Hippocampal formation (tissue), 2 donors: ENCODE measurements at regions not wholly inside any gene's neighbourhood (a gene's known extent, or its start where the extent isn't known, plus 50 kb on each side); places are given as distances from the start of the nearest gene placed in this dataset.

Source experiments
- DNase-seq, 2 donors: peaks; one replicate each; lab custom pipeline; 2025; lab: John Stamatoyannopoulos, UW

DNA sequence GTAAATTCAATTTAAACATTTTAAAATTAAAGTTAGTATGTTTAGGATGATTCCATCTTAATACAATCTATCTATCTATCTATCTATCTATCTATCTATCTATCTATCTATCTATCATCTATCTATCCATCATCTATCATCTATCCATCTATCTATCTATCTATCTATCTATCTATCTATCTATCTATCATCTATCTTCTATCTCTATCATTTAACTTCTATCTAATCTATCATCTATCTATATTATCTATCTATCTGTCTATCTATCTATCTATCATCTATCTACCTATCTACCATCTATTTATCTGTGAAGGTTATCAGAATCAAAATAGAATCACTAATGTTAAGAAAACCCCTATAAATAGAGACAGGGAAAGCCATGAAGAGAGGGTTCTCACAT is 78.3 kb downstream of the RAMP3 start:
- DNase-seq: no peak

- no peak for DNase-seq
Measured at GRCh38 chr7:45236666-45237065, 79.1 kb downstream of the RAMP3 start.

GRCh38 chr7:45237788-45238461 is 80.3 kb downstream of the RAMP3 start:
- DNase-seq: no peak

- DNase-seq: no peak
Measured at GRCh38 chr7:45238806-45239205, 81.2 kb downstream of the RAMP3 start.

DNA sequence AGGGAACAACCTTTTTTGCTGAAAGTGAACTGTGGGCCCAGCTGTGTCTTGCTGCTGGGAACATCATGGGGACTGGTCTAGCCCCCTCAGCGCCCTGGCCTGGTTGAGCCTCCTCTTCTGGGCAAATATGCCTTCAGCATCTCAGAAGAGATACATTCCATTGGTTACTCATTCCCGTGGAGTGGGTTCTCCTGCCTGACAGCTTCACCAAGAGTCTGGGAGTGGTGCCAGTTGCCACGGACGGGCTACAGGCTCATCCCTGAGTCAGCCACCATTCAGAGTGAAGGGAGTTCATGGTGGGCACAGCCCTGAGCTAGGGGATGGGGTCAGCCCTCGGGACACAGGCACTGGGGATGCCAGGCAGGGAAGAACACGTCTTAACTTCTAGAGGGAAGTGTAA is 81.9 kb downstream of the RAMP3 start:
- no peak for DNase-seq

DNA sequence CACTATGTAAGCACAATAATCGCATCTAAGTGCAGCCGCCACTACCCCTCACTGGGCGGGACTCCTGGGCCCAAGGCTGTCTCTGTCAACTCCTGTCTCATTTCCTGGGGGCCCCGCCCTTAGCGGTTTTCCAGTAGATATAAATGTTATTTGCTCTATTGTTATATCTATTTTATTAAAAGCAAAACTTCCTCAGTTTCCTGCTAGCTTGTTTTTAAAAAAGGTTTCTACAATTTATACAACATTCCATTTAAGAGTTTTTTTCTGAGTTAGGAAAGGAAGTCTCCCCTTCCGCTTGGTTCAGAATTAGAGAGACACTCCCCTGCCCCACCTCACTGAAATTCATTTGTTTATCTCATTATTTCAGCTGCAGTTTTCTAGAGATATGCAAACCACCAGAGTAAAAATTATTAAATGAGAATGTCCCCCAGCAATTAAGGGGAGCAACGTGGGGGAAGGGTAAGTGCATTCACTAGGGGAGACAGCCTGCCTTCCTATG is 82.7 kb downstream of the RAMP3 start:
- DNase-seq: no peak

DNA sequence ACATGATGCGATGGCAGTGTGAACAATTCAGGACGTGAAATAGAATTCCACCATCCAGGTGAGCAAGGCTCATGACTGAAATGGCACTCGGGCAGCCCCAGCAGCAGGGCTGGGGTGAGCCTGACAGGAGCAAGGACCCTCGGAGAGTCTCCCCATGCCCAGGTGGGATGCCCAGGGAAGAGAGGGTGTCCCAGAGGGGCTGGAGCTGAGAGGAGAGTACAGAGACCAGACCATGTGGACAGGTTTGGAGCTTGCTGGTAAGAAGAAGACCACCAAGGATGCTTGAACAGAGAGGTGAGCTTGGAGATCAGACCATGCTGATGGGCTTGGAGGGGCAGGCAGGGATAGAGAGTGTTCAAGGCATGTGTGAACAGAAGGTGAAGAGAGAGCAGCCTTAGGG is 83.3 kb downstream of the RAMP3 start:
- no peak for DNase-seq

DNA sequence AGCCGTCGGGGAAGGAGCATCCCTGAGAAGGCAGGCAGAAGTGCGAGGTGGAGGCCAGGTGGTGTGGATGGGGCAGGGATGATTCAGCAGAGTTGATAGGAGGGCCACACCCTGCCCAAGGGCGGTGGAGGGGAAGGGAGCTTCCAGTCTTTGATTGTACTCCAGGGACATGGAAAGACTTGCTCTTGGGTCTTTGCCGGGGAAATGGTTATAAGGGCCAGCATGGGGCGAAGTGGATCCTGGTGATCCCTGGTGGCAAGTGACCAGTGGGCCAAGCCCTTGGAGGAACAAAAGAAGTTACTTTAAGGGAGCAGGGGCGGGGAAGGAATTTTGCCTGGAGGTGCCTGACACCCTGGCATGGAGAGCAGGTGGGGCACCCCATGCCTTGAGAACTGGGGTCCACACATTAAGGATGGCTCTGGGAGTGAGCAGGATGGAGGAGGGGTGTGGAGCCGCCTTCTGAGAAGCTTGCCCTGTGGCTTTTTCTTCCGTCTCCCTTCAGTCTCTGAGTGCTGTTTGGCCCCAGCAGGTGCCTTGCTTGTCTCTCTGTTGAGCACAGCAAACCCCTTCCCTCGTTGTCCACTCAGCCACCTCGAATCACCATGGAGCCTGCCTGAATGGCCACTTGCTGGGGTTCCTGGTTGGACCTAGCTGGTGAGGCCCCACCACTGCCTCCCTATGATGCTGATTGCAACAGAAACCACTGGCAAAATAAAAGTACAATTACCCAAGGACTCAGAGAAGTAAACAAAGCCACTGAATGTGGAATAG is 83.9 kb downstream of the RAMP3 start:
- no peak for DNase-seq

- DNase-seq: no peak
Measured at GRCh38 chr7:45242261-45242660, 84.7 kb downstream of the RAMP3 start.

- DNase-seq: no peak
Measured at GRCh38 chr7:45242698-45243097, 85.1 kb downstream of the RAMP3 start.

DNA sequence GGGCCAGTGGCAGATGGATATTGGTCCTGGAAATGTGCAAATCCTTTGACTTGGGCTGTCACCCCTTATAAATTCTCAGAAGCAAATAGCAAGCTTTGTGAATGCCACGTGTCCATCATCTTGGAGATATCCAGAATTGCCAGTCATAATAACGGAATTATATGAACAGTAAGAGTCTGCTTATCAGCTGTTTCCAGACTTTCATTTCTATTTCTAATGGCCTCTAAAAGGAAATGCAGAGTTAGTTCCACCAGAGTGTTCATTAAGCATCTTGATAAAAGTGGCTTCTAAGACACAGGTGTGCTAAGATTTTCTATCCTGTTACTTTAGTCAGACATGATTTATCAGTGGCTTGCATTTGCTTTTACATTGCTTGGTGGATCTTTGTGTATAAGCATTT is 87.4 kb downstream of the RAMP3 start:
- no peak for DNase-seq

GRCh38 chr7:45246339-45246738 is 88.7 kb downstream of the RAMP3 start:
- no peak for DNase-seq

GRCh38 chr7:45252248-45252647 is 94.7 kb downstream of the RAMP3 start:
- DNase-seq: no peak

DNA sequence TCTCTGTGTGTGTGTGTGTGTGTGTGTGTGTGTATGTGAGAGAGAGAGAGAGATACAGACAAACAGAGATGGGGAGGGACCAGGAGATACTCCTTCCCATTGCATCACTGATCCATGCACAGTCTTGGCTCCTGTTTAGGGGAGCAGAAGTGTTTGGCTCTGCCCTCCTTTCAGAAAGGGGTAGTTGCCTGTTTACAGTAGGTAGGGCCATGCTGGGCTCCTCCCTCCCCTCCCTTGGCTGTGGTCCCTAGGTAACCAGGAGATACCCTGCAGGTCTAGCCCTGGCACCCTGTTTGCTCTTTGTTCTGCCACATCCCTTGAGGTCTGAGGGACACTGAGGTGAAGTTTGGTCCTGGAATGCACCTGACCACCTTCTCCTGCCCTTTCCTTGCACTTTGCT is 95.3 kb downstream of the RAMP3 start:
- DNase-seq: no peak

- DNase-seq: no peak
Measured at GRCh38 chr7:45253368-45253767, 95.8 kb downstream of the RAMP3 start.

DNA sequence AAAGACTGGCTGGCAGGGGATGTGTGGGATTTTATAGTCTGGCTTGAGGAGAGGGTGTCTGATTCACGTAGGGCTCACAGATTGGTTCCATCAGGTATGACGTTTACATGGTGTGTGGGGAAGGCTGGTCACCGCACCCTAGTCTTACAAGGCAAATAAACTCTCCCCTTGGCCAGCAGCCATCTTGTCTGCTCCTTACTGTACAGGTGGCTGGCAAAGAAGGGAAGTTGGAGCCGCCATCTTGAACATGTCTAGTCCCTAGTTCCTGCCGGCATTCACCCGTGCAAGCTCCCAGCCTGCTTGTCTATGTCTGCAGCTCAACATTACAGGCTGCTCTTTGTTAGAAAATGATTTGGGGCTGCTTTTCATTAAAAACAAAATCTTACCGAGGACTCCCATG is 97.6 kb downstream of the RAMP3 start:
- DNase-seq: no peak

DNA sequence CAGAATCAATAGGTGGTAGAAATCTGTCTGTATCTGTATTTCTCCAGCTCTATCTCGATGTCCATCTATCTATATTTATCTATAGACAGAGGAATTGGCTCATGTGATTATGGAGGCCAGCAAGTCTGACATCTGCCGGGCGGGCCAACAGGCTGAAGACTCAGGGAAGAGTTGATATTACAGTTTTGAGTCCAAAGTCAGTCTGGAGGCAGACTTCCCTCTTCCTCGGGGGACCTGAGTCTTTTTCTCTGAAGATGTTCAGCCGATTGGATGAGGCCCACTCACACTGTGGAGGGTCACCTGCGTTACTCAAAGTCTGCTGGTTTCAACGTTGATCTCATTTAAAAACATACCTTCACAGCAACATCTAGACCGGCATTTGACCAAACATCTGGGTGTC is 98.7 kb downstream of the RAMP3 start:
- DNase-seq: no peak

GRCh38 chr7:45256775-45257174 is 99.2 kb downstream of the RAMP3 start:
- DNase-seq: no peak

DNA sequence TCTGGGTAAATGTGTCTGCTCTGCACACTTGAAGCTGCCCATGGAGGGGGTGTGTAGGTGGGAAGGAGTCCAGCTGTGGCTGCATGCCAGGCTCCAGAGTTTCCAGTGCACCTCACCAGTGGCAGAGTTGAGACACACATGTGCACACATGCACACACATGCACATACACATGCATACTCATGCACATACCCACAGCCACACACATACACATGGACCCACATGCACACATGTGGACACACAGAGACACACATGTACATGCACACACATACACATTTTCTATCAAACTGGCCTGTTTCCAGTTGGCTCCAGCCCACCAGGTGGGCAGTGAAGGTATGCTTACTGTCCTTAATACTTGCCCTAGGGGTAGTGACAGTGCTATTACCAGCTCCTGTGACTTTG is 99.7 kb downstream of the RAMP3 start:
- no peak for DNase-seq

- DNase-seq: no peak
Measured at GRCh38 chr7:45258533-45259226, 101.1 kb downstream of the RAMP3 start.

- DNase-seq: no peak
Measured at GRCh38 chr7:45259227-45259596, 101.6 kb downstream of the RAMP3 start.

DNA sequence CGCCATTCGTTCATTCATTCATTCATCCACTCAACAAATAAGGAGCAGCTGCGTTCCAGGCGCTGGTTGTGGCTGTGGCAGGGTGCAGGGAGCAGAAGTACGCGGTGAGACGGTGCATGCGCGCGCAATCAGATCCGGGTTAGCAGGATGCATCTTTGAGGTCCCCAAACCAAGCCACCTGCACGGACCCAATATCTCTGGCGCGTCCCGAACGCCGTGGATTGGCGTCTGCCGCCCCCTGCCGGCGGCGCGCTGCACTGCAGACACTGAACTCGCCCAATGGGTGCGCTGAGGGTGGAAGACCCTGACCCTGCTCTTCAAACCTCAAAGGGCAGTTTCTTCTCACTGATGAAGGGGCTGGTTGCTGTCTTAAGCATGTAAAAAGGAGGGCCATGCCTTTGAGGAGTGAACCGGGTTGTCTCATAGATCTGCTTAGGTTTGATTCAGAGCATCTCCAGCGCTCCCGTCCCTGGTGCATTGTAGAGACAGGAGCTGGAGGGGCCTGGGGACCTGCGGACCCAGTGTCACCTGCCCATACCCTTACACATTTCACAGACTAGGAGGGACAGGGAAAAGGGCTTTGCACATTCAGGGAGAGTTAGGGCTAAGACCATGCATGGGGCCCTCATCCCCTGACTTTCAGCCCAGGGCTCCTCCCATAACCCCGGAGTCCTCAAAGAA is 102.5 kb downstream of the RAMP3 start:
- peak; percentile 11 to 36 for DNase-seq
